ENCODE measurements at regions not wholly inside any gene's neighbourhood (a gene's known extent, or its start where the extent isn't known, plus 50 kb on each side); places are given as distances from the start of the nearest gene placed in this dataset.

DNA sequence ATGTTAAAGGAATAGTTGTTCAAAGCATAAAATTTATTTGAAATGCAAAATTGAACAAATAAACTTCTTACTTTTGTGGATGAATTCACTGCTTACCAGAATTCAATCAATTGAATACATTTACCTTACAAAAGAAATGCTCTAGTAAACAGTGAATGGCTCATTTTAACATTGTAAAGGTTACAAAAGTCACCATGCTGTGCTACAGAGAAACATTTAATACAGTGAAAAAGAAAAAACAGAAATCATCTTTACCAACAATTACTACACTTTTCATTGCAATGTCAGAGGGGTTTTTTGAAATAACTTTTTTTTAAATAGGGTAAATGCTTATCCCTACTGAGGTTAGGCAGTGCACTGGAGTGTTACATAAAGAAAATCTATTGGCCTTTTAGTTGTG, 853.0 kb downstream of the NCAM2 start:
- TF ChIP-seq, protein P1, sequence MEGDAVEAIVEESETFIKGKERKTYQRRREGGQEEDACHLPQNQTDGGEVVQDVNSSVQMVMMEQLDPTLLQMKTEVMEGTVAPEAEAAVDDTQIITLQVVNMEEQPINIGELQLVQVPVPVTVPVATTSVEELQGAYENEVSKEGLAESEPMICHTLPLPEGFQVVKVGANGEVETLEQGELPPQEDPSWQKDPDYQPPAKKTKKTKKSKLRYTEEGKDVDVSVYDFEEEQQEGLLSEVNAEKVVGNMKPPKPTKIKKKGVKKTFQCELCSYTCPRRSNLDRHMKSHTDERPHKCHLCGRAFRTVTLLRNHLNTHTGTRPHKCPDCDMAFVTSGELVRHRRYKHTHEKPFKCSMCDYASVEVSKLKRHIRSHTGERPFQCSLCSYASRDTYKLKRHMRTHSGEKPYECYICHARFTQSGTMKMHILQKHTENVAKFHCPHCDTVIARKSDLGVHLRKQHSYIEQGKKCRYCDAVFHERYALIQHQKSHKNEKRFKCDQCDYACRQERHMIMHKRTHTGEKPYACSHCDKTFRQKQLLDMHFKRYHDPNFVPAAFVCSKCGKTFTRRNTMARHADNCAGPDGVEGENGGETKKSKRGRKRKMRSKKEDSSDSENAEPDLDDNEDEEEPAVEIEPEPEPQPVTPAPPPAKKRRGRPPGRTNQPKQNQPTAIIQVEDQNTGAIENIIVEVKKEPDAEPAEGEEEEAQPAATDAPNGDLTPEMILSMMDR (IDR thresholded peaks at IDR 0.05) = no peak
- no peak for TF ChIP-seq POLR2A (IDR thresholded peaks at IDR 0.05)

Data from right lobe of liver (tissue), 4 donors.